Adipocyte (in vitro differentiated cells): ENCODE measurements at regions not wholly inside any gene's neighbourhood (a gene's known extent, or its start where the extent isn't known, plus 50 kb on each side); places are given as distances from the start of the nearest gene placed in this dataset.
"Not testable (repeated sequence)": the region's sequence is repeated elsewhere in the genome, so short reads cannot be mapped to it uniquely, and the experiment has no call there.

Source experiments
- DNase-seq: peaks from one replicate; pipeline ENCODE4 v3.0.0-alpha.2; 2015; ENCODE audit warnings: low read depth
- H3K27me3 ChIP-seq: replicated peaks from 2 replicates; pipeline ENCODE4 v1.7.0; 2013; ENCODE audit warnings: mild to moderate bottlenecking, low read length, moderate library complexity; ENCODE audit not compliant: control insufficient read depth, insufficient read depth
- H3K36me3 ChIP-seq: 2 replicates; pipeline ENCODE4 v1.7.0; 2013; ENCODE audit warnings: low read length, mild to moderate bottlenecking, moderate library complexity; ENCODE audit not compliant: control insufficient read depth, insufficient read depth, severe bottlenecking
- H3K4me1 ChIP-seq: 2 replicates; pipeline ENCODE4 v1.7.0; 2013; ENCODE audit warnings: mild to moderate bottlenecking, low read length, moderate library complexity; ENCODE audit not compliant: control insufficient read depth, insufficient read depth
- H3K4me3 ChIP-seq: 2 replicates; pipeline ENCODE4 v1.7.0; 2013; ENCODE audit warnings: mild to moderate bottlenecking, low read length, moderate library complexity
- H3K9ac ChIP-seq: 2 replicates; pipeline ENCODE4 v1.7.0; 2013; ENCODE audit warnings: mild to moderate bottlenecking, low read length, moderate library complexity
- H3K9me3 ChIP-seq: 2 replicates; pipeline ENCODE4 v1.7.0; 2013; ENCODE audit warnings: mild to moderate bottlenecking, low read length, moderate library complexity; ENCODE audit not compliant: control insufficient read depth

GRCh38 chr11:98390391-98390790, 630.4 kb upstream of the CNTN5 start:
- Histone ChIP-seq H3K4me1 (no peaks in the 10 kb centered on the region), H3K4me3 (no peak overlapping the region), H3K9ac (no peak overlapping the region), H3K36me3 (no peaks in the 10 kb centered on the region), H3K9me3 (no peaks in the 10 kb centered on the region), H3K27me3 (no peaks in the 10 kb centered on the region)
- DNase-seq = no peak

- not testable (repeated sequence) for H3K27me3 ChIP-seq, DNase-seq, H3K4me3 ChIP-seq
Observed at GRCh38 chr11:98394500-98394899, 626.2 kb upstream of the CNTN5 start.

GRCh38 chr11:98398508-98398907, 622.2 kb upstream of the CNTN5 start:
- Histone ChIP-seq H3K27me3 (no peaks in the 10 kb centered on the region), H3K9me3 (no peaks in the 10 kb centered on the region), H3K9ac (no peak overlapping the region), H3K4me3 (no peak overlapping the region), H3K4me1 (no peaks in the 10 kb centered on the region), H3K36me3 (no peaks in the 10 kb centered on the region)
- DNase-seq = no peak

More at GRCh38 chr11:98394500-98394899, 626.2 kb upstream of the CNTN5 start:
- H3K36me3 ChIP-seq, H3K9ac ChIP-seq, H3K9me3 ChIP-seq, H3K4me1 ChIP-seq: not testable (repeated sequence)

GRCh38 chr11:98409069-98409468, 611.7 kb upstream of the CNTN5 start:
- Histone ChIP-seq H3K9ac (no peak overlapping the region), H3K9me3 (no peaks in the 10 kb centered on the region), H3K27me3 (no peaks in the 10 kb centered on the region), H3K4me1 (no peaks in the 10 kb centered on the region), H3K4me3 (no peak overlapping the region), H3K36me3 (no peaks in the 10 kb centered on the region)
- DNase-seq = no peak

- H3K27me3 ChIP-seq = no peaks in the 10 kb centered on the region
- H3K4me1 ChIP-seq = no peaks in the 10 kb centered on the region
- H3K9me3 ChIP-seq = no peaks in the 10 kb centered on the region
- DNase-seq = no peak
- no peak overlapping the region for H3K9ac ChIP-seq
- H3K36me3 ChIP-seq = no peaks in the 10 kb centered on the region
- H3K4me3 ChIP-seq = no peak overlapping the region
Observed at GRCh38 chr11:98411777-98412176, 609.0 kb upstream of the CNTN5 start.

- no peak for DNase-seq
- Histone ChIP-seq H3K4me3 (no peak overlapping the region), H3K9ac (no peak overlapping the region), H3K4me1 (no peaks in the 10 kb centered on the region), H3K36me3 (no peaks in the 10 kb centered on the region), H3K27me3 (no peaks in the 10 kb centered on the region), H3K9me3 (peaks cover 4% of the 10 kb centered on the region)
Observed at GRCh38 chr11:98417256-98417755, 603.4 kb upstream of the CNTN5 start.

- H3K4me3 ChIP-seq = no peak overlapping the region
- H3K4me1 ChIP-seq = no peaks in the 10 kb centered on the region
- H3K36me3 ChIP-seq = no peaks in the 10 kb centered on the region
- peaks cover 19% of the 10 kb centered on the region for H3K9me3 ChIP-seq
- H3K9ac ChIP-seq = no peak overlapping the region
- H3K27me3 ChIP-seq = no peaks in the 10 kb centered on the region
- DNase-seq = no peak
Observed at GRCh38 chr11:98423933-98424332, 596.8 kb upstream of the CNTN5 start.

- not testable (repeated sequence) for DNase-seq, H3K36me3 ChIP-seq, H3K4me3 ChIP-seq, H3K27me3 ChIP-seq, H3K9ac ChIP-seq, H3K4me1 ChIP-seq
- peaks cover 28% of the 10 kb centered on the region for H3K9me3 ChIP-seq
Observed at GRCh38 chr11:98424773-98425172, 596.0 kb upstream of the CNTN5 start.

GRCh38 chr11:98431463-98432359, 589.0 kb upstream of the CNTN5 start:
- no peak overlapping the region for H3K9ac ChIP-seq
- DNase-seq = no peak
- H3K27me3 ChIP-seq = no peaks in the 10 kb centered on the region
- peaks cover 31% of the 10 kb centered on the region for H3K9me3 ChIP-seq
- H3K4me3 ChIP-seq = no peak overlapping the region
- no peaks in the 10 kb centered on the region for H3K4me1 ChIP-seq
- H3K36me3 ChIP-seq = no peaks in the 10 kb centered on the region

- Histone ChIP-seq H3K9ac (no peak overlapping the region), H3K9me3 (peaks cover 12% of the 10 kb centered on the region), H3K4me3 (no peak overlapping the region), H3K27me3 (no peaks in the 10 kb centered on the region), H3K36me3 (no peaks in the 10 kb centered on the region), H3K4me1 (no peaks in the 10 kb centered on the region)
- DNase-seq = no peak
Observed at GRCh38 chr11:98434296-98434695, 586.5 kb upstream of the CNTN5 start.

GRCh38 chr11:98453378-98453777, 567.4 kb upstream of the CNTN5 start:
- Histone ChIP-seq H3K9ac (no peak overlapping the region), H3K4me3 (no peak overlapping the region), H3K9me3 (no peaks in the 10 kb centered on the region), H3K27me3 (no peaks in the 10 kb centered on the region), H3K36me3 (no peaks in the 10 kb centered on the region), H3K4me1 (no peaks in the 10 kb centered on the region)
- DNase-seq = no peak
